PC-9 (cell line): ENCODE measurements at regions not wholly inside any gene's neighbourhood (a gene's known extent, or its start where the extent isn't known, plus 50 kb on each side); places are given as distances from the start of the nearest gene placed in this dataset.

ENCODE experiments used
- EZH2 ChIP-seq: fragments of 200-600 bp; sonication (generic); IDR thresholded peaks from 2 replicates; pipeline ENCODE4 v1.8.0; 2017; ENCODE audit warnings: antibody characterized with exemption, low read depth
- TF ChIP-seq, protein P1 (sequence below): fragments of 200-600 bp; sonication (generic); conservative IDR thresholded peaks from 2 replicates; pipeline ENCODE4 v1.6.1; 2017; ENCODE audit warnings: mixed run types, antibody characterized with exemption, mild to moderate bottlenecking, moderate library complexity

DNA sequence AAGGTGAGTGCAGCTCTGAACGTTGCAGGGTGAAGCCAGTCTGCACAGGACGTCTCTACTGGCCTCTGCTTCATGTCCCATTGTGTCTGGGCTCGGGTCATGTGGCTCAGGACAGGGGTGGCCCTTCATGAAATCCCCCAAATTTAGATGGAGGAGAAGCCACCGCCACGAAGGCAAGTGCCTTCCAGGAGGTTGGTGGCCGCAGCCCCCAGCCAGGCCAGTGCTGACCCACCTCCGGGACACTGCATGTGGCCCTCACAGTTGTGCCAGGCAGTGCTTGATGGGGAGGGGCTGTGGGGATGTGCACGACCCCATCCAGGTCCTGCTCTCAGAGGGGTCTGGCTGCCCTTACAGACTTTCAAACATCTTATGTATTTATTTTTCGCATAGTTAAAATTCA lies 1311.1 kb downstream of the BRD1 start:
- TF ChIP-seq, protein P1, sequence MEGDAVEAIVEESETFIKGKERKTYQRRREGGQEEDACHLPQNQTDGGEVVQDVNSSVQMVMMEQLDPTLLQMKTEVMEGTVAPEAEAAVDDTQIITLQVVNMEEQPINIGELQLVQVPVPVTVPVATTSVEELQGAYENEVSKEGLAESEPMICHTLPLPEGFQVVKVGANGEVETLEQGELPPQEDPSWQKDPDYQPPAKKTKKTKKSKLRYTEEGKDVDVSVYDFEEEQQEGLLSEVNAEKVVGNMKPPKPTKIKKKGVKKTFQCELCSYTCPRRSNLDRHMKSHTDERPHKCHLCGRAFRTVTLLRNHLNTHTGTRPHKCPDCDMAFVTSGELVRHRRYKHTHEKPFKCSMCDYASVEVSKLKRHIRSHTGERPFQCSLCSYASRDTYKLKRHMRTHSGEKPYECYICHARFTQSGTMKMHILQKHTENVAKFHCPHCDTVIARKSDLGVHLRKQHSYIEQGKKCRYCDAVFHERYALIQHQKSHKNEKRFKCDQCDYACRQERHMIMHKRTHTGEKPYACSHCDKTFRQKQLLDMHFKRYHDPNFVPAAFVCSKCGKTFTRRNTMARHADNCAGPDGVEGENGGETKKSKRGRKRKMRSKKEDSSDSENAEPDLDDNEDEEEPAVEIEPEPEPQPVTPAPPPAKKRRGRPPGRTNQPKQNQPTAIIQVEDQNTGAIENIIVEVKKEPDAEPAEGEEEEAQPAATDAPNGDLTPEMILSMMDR = no peak
- no peak for TF ChIP-seq EZH2
